GM18526 (cell line): ENCODE measurements at regions not wholly inside any gene's neighbourhood (a gene's known extent, or its start where the extent isn't known, plus 50 kb on each side); places are given as distances from the start of the nearest gene placed in this dataset.

ENCODE experiments used
- POLR2A ChIP-seq: IDR thresholded peaks from 3 replicates; pipeline ENCODE4 v1.6.1; 2011; ENCODE audit not compliant: insufficient read length; ENCODE audit errors: extremely low read depth

DNA sequence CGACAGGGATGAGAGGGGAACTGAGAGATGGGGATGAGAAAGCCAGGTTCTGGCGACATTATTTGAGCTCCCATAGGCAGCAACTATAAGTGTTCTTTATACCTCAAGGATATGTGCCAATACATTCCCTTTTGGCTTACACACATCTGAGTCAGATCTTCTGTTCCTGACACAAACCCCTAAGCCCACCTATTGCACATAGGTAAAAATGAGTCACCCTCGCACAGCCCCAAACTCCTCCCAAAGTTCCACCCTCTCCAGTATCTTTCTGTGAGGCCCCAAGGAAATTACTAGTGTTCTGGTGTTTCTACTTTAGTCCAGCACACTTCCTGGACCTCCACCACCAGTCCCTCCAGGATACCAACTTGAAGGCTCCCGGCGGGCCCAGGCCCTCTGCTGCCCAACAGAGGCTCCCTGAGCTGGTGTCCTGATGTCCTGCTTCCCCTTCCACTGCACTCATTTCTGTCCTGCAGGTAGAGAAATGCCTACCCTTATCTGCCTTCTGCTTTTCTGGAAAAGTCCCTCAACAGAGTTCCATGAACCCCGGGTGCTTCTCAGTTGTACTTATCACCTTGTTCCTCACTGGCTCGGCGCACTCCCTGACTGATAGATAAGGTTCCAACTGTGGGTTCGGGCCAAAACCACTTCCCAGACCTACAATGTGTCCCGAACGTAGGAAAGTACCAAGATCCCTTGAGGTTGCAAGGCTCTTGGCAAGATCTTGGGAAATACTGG is 125.5 kb downstream of the EN1 start:
- TF ChIP-seq POLR2A, result no peak

GRCh38 chr2:118720866-118721265 is 126.6 kb downstream of the EN1 start:
- TF ChIP-seq POLR2A, result no peak

DNA sequence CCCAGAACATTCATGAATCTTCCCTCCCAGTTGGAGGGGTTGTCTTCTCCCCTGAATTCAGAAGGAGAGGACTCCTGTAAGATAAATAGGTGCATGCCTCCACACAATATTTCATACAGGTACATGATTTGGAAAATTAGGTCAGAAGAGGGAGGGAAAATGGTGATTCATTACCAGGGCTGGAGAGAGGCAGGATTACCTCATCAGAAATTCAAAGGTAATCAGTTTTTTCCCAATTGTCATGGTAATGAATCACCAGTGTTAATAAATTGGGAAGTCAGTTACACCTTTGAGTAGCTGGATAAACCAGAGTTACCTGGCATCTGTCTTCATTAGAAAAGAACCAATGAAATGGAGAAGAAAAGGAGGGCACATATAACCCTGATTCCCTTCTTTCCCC is 128.5 kb downstream of the EN1 start:
- TF ChIP-seq POLR2A, result no peak

DNA sequence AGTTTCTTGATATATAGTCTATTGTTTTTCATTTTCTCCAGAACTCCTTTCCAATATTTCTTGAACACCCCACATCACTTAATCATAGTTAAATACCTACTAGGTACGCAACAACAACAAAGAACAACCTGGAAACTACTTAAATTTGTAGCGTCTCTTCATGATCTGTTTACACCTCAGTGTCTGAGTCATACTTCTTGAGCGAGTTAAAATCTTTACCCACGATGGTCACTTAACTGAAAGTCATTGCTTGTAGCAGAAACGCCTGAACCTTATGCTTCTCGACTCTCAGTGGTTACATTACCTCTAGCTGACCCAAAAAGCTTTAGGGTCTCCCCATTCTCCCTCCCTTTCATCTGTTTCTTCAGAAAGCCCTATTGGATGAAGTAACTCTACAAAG is 131.3 kb downstream of the EN1 start:
- TF ChIP-seq POLR2A, result no peak

GRCh38 chr2:118714118-118714517 is 133.3 kb downstream of the EN1 start:
- no peak for TF ChIP-seq POLR2A

DNA sequence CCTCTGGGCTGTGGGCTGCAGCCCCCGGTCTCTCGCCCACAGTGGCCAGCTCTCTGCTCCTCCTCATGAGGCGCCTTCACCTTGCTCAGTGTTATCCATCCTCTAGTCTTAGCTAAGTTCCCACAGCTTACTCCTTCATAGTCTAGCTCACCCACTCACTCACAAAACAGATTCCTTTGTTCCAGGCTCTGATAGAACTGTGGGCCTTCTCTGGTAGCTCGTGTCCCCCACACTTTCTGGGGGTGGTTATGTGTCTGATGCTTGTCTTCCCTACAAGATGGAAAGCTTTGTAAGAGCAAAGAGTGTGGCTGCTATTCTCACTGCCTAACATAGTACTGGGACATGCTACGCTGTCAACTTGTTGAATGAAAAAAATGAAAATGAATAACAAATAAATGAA is 135.8 kb downstream of the EN1 start:
- no peak for TF ChIP-seq POLR2A

- no peak for TF ChIP-seq POLR2A
Measured at GRCh38 chr2:118710481-118710880, 137.0 kb downstream of the EN1 start.

GRCh38 chr2:118709786-118710185 is 137.7 kb downstream of the EN1 start:
- no peak for TF ChIP-seq POLR2A

DNA sequence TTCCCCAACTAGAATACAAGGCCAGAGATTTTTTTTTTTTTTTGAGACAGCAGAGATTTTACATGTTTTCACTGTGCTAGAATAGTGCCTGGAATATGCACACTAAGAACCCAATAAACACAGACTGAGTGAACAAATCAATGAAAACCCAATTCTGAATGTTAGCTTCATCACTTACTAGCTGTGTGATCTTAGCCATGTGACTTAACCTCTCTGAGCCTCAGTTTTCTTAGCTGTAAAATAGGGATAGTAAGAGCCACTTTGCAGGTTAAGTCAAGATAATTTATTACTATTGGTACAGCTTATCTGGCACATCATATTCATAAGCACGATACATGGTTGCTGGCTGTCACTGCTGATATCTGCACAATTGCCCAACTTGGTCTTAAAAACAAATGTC is 140.6 kb downstream of the EN1 start:
- no peak for TF ChIP-seq POLR2A

GRCh38 chr2:118706371-118706770 is 141.1 kb downstream of the EN1 start:
- no peak for TF ChIP-seq POLR2A

DNA sequence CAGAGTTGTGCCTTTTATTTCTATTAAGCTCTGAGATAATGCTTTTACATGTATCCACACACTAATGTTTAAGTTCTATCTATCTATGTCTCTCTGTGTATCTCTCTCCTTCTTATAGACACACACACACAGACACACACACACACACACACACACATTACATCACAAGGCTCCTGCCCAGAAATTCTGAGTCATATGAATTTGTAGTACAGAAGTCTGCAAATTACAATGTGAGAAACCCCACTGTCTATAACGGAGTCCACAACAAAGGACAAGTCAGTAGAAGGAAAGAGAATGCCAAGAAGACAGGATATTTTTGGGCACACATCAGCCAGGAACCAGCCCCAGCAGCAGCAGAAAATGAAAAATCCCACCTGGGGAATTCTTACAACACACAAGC is 142.4 kb downstream of the EN1 start:
- TF ChIP-seq POLR2A, result no peak

DNA sequence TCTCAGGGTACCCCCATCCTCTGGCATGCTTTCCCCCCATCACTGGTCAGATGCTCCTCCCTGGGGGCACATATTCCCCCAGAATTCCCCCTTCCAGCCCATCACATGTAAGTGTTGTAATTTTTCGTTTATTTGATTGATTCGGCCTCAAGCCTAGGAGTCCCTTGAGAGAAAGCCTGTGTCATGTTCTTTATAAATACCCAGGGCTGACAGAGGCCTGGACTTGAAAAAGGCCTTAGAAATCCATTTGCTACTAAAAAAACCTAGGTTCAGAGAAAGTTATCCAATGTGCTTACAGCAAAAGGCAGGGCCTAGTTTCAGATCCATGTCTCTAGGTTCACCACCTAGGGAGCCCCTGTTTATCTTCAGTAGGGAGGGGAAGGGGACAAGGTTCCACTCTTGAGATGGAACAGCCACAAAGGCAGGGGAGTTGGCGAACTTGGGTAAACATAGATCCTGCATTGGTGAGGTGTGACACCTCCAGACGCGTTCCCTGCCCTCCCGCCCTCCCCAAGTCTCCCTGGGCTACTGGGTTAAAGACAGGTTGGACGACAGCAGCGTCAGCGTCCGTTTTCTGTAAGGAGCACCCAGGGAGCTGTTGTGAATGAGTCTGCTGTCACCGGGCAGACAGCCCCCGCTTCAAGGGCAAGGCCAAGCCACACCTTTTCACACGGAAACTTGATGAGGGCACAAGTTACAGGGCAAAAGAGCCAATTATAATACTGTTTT is 147.8 kb downstream of the EN1 start:
- no peak for TF ChIP-seq POLR2A

DNA sequence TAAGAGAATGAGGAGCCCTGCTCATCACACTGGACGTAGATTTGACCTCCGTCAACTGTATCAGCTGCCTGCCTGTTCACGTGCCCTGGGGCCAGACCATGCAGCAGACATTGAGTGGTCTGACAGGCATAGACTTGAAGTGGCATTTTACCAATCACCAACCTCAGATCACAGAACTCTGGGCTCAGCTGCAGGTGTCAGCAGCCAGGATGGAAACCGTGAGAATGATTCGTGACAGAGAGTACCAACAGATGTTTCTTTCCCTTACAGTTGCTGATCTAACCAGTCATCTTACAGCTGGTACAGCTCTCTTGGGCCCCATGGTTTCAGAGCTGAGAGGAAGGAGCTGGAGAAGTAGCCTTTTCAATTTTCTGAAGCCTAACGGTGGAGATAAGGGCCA is 148.9 kb downstream of the EN1 start:
- no peak for TF ChIP-seq POLR2A

GRCh38 chr2:118697781-118698180 is 149.7 kb downstream of the EN1 start:
- no peak for TF ChIP-seq POLR2A

DNA sequence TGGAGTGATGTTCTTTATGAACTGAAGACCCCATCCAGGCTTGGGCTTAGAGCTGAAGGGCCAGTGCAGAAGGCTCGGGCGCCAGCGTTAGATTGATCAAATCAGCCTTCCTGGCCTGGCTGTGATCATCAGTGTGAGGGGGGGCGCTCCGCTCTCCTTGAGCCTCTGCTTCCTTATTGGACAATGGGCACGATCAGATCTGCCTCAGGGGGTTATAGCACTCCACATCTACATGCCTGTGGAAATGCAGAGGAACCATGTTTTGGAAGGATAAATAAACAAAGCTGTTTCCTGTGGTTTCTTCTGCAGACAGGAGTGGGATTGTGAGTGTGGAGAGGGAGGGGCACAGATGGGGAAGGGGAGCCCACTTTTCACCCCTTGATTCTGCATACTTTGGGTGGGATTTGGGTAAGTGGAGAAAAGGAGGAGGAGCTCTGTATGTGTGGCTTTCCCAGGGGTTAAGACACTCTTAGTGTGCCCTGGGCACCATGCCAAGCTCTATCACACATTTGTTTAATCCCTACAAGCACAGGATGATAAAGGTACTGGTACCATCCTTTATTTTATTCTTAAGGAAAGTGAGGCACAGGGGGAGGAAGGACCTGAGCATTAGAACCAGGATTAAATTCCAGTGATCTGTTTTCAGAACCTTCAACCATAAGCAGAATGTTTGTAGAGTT is 150.5 kb downstream of the EN1 start:
- no peak for TF ChIP-seq POLR2A

DNA sequence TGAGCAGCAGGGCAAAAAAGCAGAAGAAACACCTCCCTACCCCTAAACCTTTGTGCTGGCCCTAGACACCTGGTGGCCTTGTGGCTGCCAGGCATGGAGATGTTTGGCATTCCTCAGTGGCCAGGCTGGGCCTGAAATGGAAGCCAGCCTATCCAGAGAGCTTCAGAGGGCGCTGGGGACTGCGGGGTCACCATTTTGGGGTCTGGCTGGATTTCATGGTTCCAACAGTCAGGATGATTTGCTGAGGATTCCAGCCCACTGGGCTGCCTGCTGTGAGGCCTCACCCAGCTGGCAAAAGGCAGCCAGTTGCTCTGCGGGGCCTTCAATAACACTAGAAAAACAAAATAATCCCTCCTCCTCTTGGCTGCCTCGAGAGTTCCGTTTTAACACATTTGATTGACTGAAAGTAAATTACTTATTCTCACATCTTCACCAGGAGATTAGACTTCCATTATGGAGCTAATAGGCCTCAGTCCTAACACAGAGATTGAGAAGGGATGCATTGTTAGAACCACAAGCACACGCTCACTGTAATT is 154.1 kb downstream of the EN1 start:
- no peak for TF ChIP-seq POLR2A

DNA sequence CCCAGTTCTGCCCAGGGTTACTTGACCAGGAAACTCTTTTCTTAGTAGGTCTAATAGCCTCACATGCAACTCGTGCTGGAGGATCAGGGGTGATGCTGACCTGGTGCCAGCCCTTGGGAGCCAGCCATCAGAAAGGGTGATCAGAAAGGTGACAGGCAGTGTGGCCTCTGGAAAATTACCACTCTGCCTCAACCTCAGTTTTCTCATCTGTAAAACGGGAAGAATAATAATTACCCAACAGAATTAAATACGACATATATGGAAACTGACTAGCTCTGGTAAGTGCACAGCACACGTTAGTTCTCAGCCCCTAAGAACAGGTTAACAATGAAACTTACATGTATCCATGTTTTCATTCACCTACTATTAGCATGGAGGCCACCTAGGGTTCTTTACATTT is 157.6 kb downstream of the EN1 start:
- no peak for TF ChIP-seq POLR2A

DNA sequence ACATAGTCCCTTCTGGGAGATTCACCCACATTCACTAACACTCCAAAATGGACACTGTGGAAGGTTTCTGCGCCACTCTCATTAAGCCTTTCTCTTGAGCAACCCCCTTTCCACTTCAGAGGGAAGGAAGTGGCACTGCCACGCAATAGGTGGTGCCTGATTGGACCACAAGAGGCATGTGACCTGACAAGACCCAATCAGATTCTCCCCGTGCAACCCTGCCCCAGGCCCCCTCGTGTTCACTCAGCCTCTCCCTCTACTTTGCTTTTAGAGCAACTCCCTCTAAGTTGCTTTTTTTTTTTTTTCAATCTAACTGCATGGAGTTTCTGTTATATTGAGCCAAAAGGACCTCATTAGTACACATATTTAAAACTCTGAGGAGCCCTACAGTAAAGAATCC is 158.0 kb downstream of the EN1 start:
- TF ChIP-seq POLR2A, result no peak
